Effector memory CD8-positive, alpha-beta T cell (primary cell): ENCODE measurements at regions not wholly inside any gene's neighbourhood (a gene's known extent, or its start where the extent isn't known, plus 50 kb on each side); places are given as distances from the start of the nearest gene placed in this dataset.

ENCODE experiments used
- ATAC-seq: fragments of 150-1000 bp; cut with Tn5 transposase; replicated peaks from 2 replicates; pipeline ENCODE4 v1.10.0; 2021; ENCODE audit warnings: mild to moderate bottlenecking, moderate library complexity
- DNase-seq, 3 experiments: peaks; one replicate each; pipeline ENCODE4 v3.0.0; 2021
- H3K27ac Mint-ChIP-seq, 2 donors: one replicate each; pipeline ENCODE4 v1.8.0; 2022; ENCODE audit warnings: mild to moderate bottlenecking in 2 of 2, mixed read lengths in 2 of 2, moderate library complexity in 2 of 2
- H3K27me3 Mint-ChIP-seq, 2 donors: one replicate each; pipeline ENCODE4 v1.8.0; 2022; ENCODE audit warnings: mixed read lengths in 2 of 2
- H3K36me3 Mint-ChIP-seq: one replicate; pipeline ENCODE4 v1.8.0; 2022; ENCODE audit warnings: mild to moderate bottlenecking, moderate library complexity, mixed read lengths; ENCODE audit not compliant: insufficient read depth
- H3K4me1 Mint-ChIP-seq, 2 donors: one replicate each; pipeline ENCODE4 v1.8.0; 2022; ENCODE audit warnings: low read depth in 2 of 2, mixed read lengths in 2 of 2
- H3K4me3 Mint-ChIP-seq, 2 donors: one replicate each; pipeline ENCODE4 v1.8.0; 2022; ENCODE audit warnings: mild to moderate bottlenecking in 2 of 2, mixed read lengths in 2 of 2, moderate library complexity in 2 of 2
- H3K9me3 Mint-ChIP-seq, 2 donors: one replicate each; pipeline ENCODE4 v1.8.0; 2022; ENCODE audit warnings: mixed read lengths in 2 of 2

- no peaks in the 10 kb centered on the region for H3K9me3 Mint-ChIP-seq
- DNase-seq (no peak), ATAC-seq (no peak)
- H3K27ac Mint-ChIP-seq: no peak overlapping the region
- peaks cover 13 to 37% of the 10 kb centered on the region in 2 donors for H3K27me3 Mint-ChIP-seq
- H3K4me3 Mint-ChIP-seq: no peak overlapping the region
- H3K4me1 Mint-ChIP-seq: peaks cover 0 to 2% of the 10 kb centered on the region in 2 donors
- H3K36me3 Mint-ChIP-seq: no peaks in the 10 kb centered on the region
Observed at GRCh38 chr18:61756244-61756643, 136.6 kb downstream of the RNF152 start.

GRCh38 chr18:61755555-61755954 is 137.3 kb downstream of the RNF152 start:
- DNase-seq (no peak), ATAC-seq (no peak)
- Mint-ChIP-seq H3K4me3 (no peak overlapping the region), H3K36me3 (no peaks in the 10 kb centered on the region), H3K4me1 (peaks cover 0 to 2% of the 10 kb centered on the region in 2 donors), H3K27ac (no peak overlapping the region), H3K27me3 (peaks cover 13 to 36% of the 10 kb centered on the region in 2 donors), H3K9me3 (no peaks in the 10 kb centered on the region)

GRCh38 chr18:61754039-61754583 is 138.7 kb downstream of the RNF152 start:
- no peak for DNase-seq
- H3K4me3 Mint-ChIP-seq: no peak overlapping the region
- no peak for ATAC-seq
- no peaks in the 10 kb centered on the region for H3K9me3 Mint-ChIP-seq
- peaks cover 7 to 34% of the 10 kb centered on the region in 2 donors for H3K27me3 Mint-ChIP-seq
- no peak overlapping the region for H3K27ac Mint-ChIP-seq
- H3K4me1 Mint-ChIP-seq: peaks cover 0 to 2% of the 10 kb centered on the region in 2 donors
- H3K36me3 Mint-ChIP-seq: no peaks in the 10 kb centered on the region

DNA sequence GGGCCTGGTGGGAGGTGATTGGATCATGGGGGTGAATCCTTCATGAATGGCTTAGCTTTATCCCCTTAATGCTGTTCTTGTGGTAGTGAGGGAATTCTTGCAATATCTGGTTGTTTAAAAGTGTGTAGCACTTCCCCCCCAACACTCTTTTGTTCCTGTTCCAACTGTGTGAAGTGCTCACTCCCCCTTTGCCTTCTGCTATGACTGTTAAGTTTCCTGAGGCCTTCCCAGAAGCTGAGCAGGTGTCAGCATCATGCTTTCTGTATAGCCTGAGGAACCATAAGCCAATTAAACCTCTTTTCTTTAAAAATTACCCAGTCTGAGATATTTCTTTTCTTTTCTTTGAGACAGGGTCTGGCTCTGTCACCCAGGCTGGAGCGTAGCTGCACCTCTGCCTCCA is 139.4 kb downstream of the RNF152 start:
- Mint-ChIP-seq H3K27ac (no peak overlapping the region), H3K9me3 (no peaks in the 10 kb centered on the region), H3K27me3 (peaks cover 7 to 40% of the 10 kb centered on the region in 2 donors), H3K4me3 (no peak overlapping the region), H3K36me3 (no peaks in the 10 kb centered on the region), H3K4me1 (peaks cover 0 to 2% of the 10 kb centered on the region in 2 donors)
- ATAC-seq (no peak), DNase-seq (no peak)

DNA sequence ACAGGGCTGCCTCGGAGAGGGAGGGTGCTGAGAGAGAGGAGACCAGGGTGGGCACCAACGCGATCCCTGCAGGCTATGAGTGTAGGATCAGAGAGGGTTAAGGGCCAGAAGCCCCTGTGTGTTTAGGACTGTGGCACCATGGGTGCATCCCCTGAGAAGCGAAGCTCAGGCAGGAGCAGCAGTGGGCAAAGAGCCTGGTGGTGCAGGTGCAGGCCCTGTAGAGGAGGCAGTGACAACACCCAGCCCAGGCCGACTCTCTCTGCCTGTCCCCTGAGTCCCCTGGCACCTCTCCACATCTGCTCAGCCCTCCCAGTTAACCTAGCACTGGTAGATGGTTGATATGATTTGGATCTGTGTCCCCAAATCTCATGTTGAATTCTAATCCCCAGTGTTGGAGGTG is 139.8 kb downstream of the RNF152 start:
- DNase-seq: no peak
- no peak overlapping the region for H3K4me3 Mint-ChIP-seq
- no peaks in the 10 kb centered on the region for H3K36me3 Mint-ChIP-seq
- no peaks in the 10 kb centered on the region for H3K9me3 Mint-ChIP-seq
- no peak for ATAC-seq
- H3K4me1 Mint-ChIP-seq: peaks cover 0 to 2% of the 10 kb centered on the region in 2 donors
- no peak overlapping the region for H3K27ac Mint-ChIP-seq
- peaks cover 7 to 44% of the 10 kb centered on the region in 2 donors for H3K27me3 Mint-ChIP-seq

DNA sequence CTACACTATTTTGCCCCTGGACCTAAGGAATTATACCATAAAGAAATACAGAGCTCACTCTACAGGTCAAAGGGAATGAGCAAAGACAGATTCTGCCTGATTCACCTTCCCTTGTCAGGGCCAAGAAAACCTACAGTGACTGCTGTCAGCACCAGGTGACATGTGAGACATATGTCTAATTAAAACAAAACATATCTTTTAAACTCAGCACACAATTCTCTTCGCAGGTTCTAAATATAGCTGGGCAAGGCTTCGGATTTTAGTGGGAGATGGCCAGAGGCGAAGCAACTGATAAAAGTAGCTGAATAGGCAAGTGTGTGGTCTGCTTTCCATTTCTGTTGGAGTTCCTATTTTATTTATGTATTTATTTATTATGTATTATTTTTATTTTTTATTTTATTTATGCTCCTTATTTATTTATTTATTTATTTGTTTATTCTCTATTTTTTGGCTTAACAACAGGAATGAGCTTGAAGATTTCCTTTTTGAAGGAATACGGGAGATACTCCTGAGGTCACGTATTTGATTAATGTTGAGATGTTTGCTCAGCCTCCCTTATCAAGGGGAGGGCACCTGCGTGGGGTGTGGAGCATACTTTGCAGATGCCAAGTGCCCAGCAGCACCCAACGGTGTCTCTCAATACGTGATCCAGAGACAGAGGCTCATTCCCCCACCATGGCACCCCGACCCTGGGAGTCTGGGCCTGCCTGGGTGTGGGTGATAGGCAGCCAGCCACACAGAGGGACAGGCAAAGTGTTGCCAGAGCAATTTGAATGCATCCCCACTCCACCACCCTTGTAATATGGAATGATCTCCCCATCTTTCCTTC is 141.8 kb downstream of the RNF152 start:
- Mint-ChIP-seq H3K27ac (no peak overlapping the region), H3K4me1 (peaks cover 0 to 2% of the 10 kb centered on the region in 2 donors), H3K27me3 (peaks cover 7 to 48% of the 10 kb centered on the region in 2 donors), H3K4me3 (no peak overlapping the region), H3K9me3 (no peaks in the 10 kb centered on the region), H3K36me3 (no peaks in the 10 kb centered on the region)
- DNase-seq (no peak), ATAC-seq (no peak)

GRCh38 chr18:61749546-61749945 is 143.3 kb downstream of the RNF152 start:
- peaks cover 0 to 2% of the 10 kb centered on the region in 2 donors for H3K4me1 Mint-ChIP-seq
- DNase-seq: no peak
- H3K4me3 Mint-ChIP-seq: no peak overlapping the region

GRCh38 chr18:61749031-61749430 is 143.8 kb downstream of the RNF152 start:
- Mint-ChIP-seq H3K27ac (no peak overlapping the region), H3K9me3 (no peaks in the 10 kb centered on the region), H3K27me3 (peaks cover 0 to 38% of the 10 kb centered on the region in 2 donors), H3K4me3 (no peak overlapping the region), H3K4me1 (peaks cover 0 to 2% of the 10 kb centered on the region in 2 donors), H3K36me3 (no peaks in the 10 kb centered on the region)
- ATAC-seq (no peak), DNase-seq (no peak)

More at GRCh38 chr18:61749546-61749945, 143.3 kb downstream of the RNF152 start:
- H3K27me3 Mint-ChIP-seq: peaks cover under 1 to 38% of the 10 kb centered on the region in 2 donors
- no peak overlapping the region for H3K27ac Mint-ChIP-seq
- no peak for ATAC-seq
- H3K36me3 Mint-ChIP-seq: no peaks in the 10 kb centered on the region
- H3K9me3 Mint-ChIP-seq: no peaks in the 10 kb centered on the region

GRCh38 chr18:61748004-61748403 is 144.8 kb downstream of the RNF152 start:
- no peak overlapping the region for H3K4me3 Mint-ChIP-seq
- DNase-seq: no peak
- H3K27ac Mint-ChIP-seq: no peak overlapping the region
- peaks cover 0 to 37% of the 10 kb centered on the region in 2 donors for H3K27me3 Mint-ChIP-seq
- H3K9me3 Mint-ChIP-seq: no peaks in the 10 kb centered on the region
- H3K36me3 Mint-ChIP-seq: no peaks in the 10 kb centered on the region
- ATAC-seq: no peak
- peaks cover 0 to 2% of the 10 kb centered on the region in 2 donors for H3K4me1 Mint-ChIP-seq

DNA sequence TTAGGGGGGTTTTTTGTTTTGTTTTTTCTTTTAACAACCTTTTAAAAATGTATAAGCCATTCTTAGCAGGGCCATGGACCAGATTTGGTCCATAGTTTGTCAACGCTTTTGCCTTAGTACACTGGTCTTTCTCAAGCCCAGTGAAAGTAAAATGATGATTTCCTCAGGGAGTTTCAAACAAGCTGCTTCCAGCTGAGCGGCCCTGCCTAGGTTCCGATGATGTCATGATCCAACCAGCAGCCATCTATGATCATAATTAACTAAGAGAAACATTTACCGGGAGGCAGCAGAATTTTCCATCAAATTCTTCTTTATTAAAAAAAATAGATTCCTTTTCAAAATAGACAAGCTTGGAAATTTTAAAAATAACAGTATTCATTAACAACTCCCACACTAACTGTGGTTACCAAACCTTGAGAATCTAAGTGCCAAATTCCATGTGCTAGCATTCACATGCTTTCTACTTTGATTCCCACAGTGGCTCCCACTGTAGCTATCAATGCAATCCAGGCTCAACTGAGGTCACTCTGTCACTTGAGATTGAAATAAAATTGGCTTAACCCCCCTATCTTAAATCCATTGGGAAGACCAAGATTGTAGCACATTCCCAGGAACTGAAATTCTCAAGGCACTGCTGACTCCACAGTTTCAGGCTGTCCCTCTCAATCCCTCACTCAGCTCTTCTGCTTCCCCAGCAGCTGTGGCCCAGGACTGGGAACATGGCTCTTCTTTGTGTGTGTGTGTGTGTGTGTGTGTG is 148.9 kb downstream of the RNF152 start:
- Mint-ChIP-seq H3K4me3 (no peak overlapping the region), H3K9me3 (no peaks in the 10 kb centered on the region), H3K27me3 (peaks cover 0 to 13% of the 10 kb centered on the region in 2 donors), H3K4me1 (no peaks in the 10 kb centered on the region), H3K27ac (no peak overlapping the region), H3K36me3 (peaks cover 3% of the 10 kb centered on the region)
- ATAC-seq (no peak), DNase-seq (no peak)

DNA sequence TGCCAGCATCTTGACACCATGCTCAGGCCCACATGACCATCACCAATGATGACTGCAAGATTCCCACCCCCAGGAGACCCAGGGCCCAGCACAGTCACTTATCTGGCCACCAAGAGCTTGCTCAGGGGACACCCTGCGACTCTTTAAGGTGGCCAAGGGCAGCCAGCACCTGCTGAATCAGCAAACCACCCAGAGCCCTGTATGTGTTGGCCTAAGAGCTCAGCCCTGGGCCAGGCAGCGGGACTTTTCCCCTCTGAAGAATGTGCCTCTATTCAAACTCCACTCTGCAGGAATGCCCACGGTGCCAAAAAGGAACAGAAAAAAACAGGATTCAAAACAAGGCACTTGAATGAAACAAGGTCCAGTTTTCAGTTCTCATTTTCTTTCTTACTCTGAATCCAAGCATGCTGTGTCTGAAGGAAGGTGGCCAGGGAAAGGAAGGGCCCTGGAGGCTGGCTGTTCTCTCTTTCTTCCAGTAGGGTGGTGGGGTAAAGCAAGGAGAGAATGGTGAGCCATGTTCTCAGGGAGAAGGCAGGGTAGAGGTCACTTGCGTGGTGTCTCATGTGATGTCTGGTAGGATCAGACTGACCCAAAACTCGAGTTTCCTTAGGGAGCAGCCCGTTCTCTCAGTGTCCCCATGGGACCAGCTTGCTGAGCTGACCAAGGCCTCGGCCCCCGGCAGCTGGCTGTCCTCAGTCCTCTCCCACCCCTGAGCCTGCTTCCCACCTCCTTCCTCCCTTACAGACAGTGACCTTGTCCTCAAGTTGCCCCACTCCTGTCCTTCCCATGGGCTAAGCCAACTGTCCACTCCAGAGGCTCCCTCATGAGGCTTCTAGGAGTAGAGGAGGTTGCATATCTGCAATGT is 150.0 kb downstream of the RNF152 start:
- no peaks in the 10 kb centered on the region for H3K4me1 Mint-ChIP-seq
- H3K27ac Mint-ChIP-seq: no peak overlapping the region
- ATAC-seq: no peak
- H3K27me3 Mint-ChIP-seq: peaks cover 0 to 3% of the 10 kb centered on the region in 2 donors
- no peak for DNase-seq
- H3K4me3 Mint-ChIP-seq: no peak overlapping the region
- H3K9me3 Mint-ChIP-seq: no peaks in the 10 kb centered on the region
- H3K36me3 Mint-ChIP-seq: peaks cover 3% of the 10 kb centered on the region

DNA sequence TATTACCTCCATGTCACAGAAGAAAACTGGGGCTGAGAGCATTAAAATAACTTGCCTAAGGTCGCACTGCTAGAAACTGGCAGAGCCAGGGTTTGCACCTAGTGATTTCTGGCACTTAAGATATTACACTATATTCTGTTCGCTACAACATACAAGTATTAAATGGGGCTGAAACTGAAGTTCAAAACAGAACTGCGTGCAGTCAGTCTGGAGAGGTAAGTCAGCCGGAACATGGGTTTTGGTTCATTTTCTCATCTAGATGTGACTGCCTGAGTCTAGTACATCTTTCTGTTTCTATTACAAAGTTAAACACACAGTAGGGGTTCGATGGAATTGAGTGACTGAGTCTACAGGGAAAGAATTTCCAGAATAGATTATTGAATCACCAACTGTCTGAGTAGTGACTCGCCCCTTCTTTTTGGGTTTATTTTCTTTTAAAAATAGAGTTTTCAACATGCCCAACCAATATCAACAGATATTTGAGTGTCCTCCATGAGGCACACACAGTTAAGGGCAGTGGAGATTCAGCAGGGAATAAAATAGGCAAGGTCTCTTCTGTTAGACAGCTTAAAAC is 150.8 kb downstream of the RNF152 start:
- Mint-ChIP-seq H3K4me3 (no peak overlapping the region), H3K36me3 (peaks cover 3% of the 10 kb centered on the region), H3K9me3 (no peaks in the 10 kb centered on the region), H3K4me1 (no peaks in the 10 kb centered on the region), H3K27me3 (no peaks in the 10 kb centered on the region), H3K27ac (no peak overlapping the region)
- ATAC-seq: no peak
- no peak for DNase-seq

DNA sequence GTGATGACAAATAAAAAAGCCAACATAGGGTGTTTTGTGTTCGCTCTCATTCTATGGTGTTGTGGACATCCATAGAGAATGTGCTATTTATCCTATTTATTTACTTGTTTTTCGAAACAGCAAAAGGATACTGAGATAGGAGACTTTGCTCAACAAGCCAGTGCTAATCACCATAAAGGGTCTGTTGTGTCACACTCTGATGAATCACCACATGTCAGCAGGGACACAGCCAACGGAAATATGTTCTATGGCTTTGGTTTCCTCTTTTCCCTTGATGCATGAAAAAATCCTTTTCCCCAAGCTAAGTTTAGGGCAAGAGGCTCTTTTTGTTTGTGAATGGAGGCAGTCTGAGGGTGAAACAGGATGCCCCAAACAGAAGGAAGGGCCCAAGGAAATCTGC is 154.3 kb downstream of the RNF152 start:
- Mint-ChIP-seq H3K4me1 (no peaks in the 10 kb centered on the region), H3K27ac (no peak overlapping the region), H3K27me3 (peaks cover 4 to 8% of the 10 kb centered on the region in 2 donors), H3K4me3 (no peak overlapping the region), H3K36me3 (peaks cover 3% of the 10 kb centered on the region), H3K9me3 (no peaks in the 10 kb centered on the region)
- ATAC-seq: no peak
- DNase-seq: no peak
